ENCODE measurements at regions not wholly inside any gene's neighbourhood (a gene's known extent, or its start where the extent isn't known, plus 50 kb on each side); places are given as distances from the start of the nearest gene placed in this dataset.

DNA sequence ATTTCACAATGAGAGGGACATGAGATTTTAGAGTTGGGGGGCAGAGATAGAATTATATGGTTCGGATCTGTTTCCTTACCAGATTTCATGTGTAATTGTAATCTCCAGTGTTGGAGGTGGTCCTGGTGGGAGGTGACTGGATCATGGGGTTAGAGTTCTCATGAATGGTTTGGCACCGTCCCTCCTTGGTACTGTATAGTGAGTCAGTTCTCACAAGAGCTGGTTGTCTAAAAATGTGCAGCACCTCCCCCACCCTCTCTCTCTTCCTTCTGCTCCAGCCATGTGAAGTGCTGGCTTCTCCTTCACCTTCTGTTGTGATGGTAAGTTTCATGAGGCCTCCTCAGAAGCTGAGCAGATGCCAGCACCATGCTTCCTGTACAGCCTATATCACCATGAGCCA, 138.1 kb downstream of the SCG2 start:
- no peak overlapping the region for H3K27ac ChIP-seq
- H3K36me3 ChIP-seq: no peaks in the 10 kb centered on the region
- TF ChIP-seq, protein P1, sequence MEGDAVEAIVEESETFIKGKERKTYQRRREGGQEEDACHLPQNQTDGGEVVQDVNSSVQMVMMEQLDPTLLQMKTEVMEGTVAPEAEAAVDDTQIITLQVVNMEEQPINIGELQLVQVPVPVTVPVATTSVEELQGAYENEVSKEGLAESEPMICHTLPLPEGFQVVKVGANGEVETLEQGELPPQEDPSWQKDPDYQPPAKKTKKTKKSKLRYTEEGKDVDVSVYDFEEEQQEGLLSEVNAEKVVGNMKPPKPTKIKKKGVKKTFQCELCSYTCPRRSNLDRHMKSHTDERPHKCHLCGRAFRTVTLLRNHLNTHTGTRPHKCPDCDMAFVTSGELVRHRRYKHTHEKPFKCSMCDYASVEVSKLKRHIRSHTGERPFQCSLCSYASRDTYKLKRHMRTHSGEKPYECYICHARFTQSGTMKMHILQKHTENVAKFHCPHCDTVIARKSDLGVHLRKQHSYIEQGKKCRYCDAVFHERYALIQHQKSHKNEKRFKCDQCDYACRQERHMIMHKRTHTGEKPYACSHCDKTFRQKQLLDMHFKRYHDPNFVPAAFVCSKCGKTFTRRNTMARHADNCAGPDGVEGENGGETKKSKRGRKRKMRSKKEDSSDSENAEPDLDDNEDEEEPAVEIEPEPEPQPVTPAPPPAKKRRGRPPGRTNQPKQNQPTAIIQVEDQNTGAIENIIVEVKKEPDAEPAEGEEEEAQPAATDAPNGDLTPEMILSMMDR (IDR thresholded peaks at IDR 0.05): no peak
- FAIRE-seq (no peak), DNase-seq (no peak), ATAC-seq (no peak)
- no peaks in the 10 kb centered on the region for H3K27me3 ChIP-seq
- H3K4me1 ChIP-seq: no peaks in the 10 kb centered on the region
- no peak overlapping the region for H3K4me3 ChIP-seq
- intact Hi-C loops (cut with DNase I): no loop called here
- no peaks in the 10 kb centered on the region for H3K9me3 ChIP-seq
- WGBS, 2 donors: 64 to 70% methylated on average over 2 of the region's 2 CpGs

DNA sequence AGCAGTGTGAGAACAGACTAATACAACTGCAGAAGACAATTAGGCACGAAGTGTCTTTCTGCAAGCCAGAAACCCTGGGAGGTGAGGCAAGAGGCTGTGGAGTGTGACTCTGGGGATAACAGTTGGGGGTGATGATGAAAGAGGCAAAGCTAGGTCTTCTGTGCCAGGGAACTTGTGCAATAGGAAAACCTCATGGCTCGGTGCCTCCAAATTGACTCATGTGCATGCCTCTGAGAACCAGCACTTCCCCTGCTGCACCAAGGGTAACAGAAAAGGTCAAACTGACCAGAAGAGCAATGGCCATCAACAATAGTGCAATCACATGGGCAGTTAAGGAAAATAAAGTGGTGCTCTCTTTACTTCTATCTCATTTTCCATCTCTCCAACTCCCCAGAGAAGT, 136.4 kb downstream of the SCG2 start:
- Histone ChIP-seq H3K4me3 (no peak overlapping the region), H3K9me3 (no peaks in the 10 kb centered on the region), H3K27me3 (no peaks in the 10 kb centered on the region), H3K4me1 (no peaks in the 10 kb centered on the region), H3K27ac (no peak overlapping the region), H3K36me3 (no peaks in the 10 kb centered on the region)
- FAIRE-seq (no peak), DNase-seq (peak in 3 of 6 donors; percentile 11 to 58 (median 38)), ATAC-seq (peak in 3 of 4 donors; percentile 73 to 83 (median 74))
- 39 to 42% methylated on average over 2 of the region's 2 CpGs for WGBS, 2 donors
- intact Hi-C loops (cut with DNase I): no loop called here
- TF ChIP-seq, protein P1 (IDR thresholded peaks at IDR 0.05): no peak

DNA sequence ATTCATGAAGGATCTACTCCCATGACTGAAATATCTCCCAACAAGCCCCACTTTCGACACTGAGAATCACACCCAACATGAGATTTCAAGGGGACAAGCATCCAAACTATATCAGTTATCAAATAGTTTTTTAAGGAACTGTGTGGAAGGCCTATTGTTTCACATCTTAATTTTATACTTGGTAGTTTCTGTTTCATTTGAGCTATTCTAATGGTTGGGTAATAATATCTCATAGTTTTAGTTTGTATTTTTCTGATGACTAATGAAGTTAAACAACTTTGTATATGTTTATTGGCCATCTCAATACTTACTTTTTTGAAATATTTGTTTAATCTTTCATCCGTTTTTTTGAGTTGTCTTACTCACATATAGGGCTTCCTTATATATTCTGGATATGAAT, 135.0 kb downstream of the SCG2 start:
- TF ChIP-seq, protein P1 (IDR thresholded peaks at IDR 0.05): no peak
- H3K36me3 ChIP-seq: no peaks in the 10 kb centered on the region
- H3K4me3 ChIP-seq: no peak overlapping the region
- H3K27me3 ChIP-seq: no peaks in the 10 kb centered on the region
- FAIRE-seq (no peak), DNase-seq (no peak), ATAC-seq (no peak)
- WGBS, 2 donors: 41 to 46% methylated on average over 2 of the region's 2 CpGs
- intact Hi-C loops (cut with DNase I): no loop called here
- H3K4me1 ChIP-seq: no peaks in the 10 kb centered on the region
- no peak overlapping the region for H3K27ac ChIP-seq
- no peaks in the 10 kb centered on the region for H3K9me3 ChIP-seq

DNA sequence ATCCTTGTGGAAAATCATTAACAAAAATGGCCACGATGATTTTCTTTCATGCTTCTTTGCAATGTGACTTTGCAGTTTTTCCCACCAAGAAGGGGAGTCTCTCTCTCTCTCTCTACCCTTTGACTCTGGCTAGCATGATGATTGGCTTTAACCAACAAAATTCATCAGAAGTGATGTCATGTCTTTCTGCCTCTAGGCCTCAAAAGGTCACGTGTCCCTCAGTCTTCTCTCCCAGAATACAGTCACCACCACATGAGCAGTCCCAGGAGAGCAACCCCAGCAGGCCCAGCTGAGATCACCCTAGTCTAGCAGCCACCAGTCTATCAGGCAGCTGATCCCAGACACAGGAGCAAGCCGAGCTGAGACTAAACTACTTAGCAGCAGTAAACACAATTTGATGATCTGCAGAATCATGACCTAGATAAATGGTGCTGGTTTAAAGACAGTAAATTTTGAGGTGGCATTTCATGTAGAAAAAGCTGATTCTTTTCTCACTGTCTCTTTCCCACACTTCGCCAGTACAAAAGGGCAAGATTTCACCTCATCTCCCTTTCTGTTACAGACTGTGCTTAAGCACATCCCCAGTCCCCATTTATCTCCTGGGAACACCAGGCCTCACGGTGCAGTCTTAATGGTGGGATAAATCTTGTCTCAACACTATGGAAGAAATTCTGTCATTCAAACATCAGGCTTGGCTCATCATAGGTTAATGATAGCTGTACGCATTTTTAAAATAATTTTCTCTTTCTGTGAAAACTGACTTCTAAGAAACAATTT, 132.7 kb downstream of the SCG2 start:
- ATAC-seq (peak in 3 of 4 donors; percentile 29 to 56 (median 48)), DNase-seq (no peak), FAIRE-seq (no peak)
- intact Hi-C loops (cut with DNase I): no loop called here
- Histone ChIP-seq H3K27me3 (no peaks in the 10 kb centered on the region), H3K4me3 (no peak overlapping the region), H3K9me3 (no peaks in the 10 kb centered on the region), H3K36me3 (no peaks in the 10 kb centered on the region), H3K4me1 (no peaks in the 10 kb centered on the region), H3K27ac (no peak overlapping the region)
- TF ChIP-seq, protein P1 (IDR thresholded peaks at IDR 0.05): no peak
- 70 to 73% methylated on average over 6 of the region's 6 CpGs for WGBS, 2 donors

DNA sequence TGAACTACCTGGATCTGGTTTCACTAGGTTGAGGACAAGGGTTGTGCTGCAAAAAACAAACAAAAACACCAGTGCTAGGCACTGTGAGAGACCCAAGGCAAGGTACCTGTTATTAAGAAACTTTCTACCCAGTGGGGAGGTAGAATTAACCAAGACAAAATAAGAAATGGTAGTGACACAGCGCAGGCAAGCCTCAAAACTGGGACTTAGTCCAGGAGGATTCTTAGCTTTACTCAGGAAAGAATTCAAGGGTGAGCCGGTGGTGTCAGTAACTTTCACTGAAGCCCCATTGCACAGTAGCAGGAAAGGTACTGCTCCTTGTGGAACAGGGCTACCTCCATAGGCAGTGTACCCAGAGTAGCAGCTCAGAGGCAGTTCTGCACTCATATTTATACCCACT, 131.6 kb downstream of the SCG2 start:
- Histone ChIP-seq H3K9me3 (no peaks in the 10 kb centered on the region), H3K4me3 (no peak overlapping the region), H3K27ac (no peak overlapping the region), H3K27me3 (no peaks in the 10 kb centered on the region), H3K4me1 (no peaks in the 10 kb centered on the region), H3K36me3 (no peaks in the 10 kb centered on the region)
- no peak for DNase-seq
- intact Hi-C loops (cut with DNase I): no loop called here
- TF ChIP-seq, protein P1 (IDR thresholded peaks at IDR 0.05): no peak
- WGBS, 2 donors: 36 to 63% methylated on average over 2 of the region's 2 CpGs
- ATAC-seq: no peak
- FAIRE-seq: no peak
